Heart left ventricle (tissue), 16 donors: ENCODE measurements at regions not wholly inside any gene's neighbourhood (a gene's known extent, or its start where the extent isn't known, plus 50 kb on each side); places are given as distances from the start of the nearest gene placed in this dataset.

Experiments
- ATAC-seq, 4 donors: fragments of 200-7000 bp; cut with Tn5 transposase; one replicate each; pipeline ENCODE4 v1.9.1; 2020 to 2022; ENCODE audit warnings: moderate library complexity in 4 of 4, mild to moderate bottlenecking in 3 of 4, moderate number of reproducible peaks in 1 of 4
- DNase-seq, 5 donors: peaks; one replicate each; pipeline ENCODE4 v3.0.0-alpha.2; 2020
- H3K27ac ChIP-seq, 12 donors: fragments of 200-600 bp; sonication (generic) in 4 of 12; one replicate each; pipeline versions ENCODE4 v1.5.0 to v1.8.0; 2016 to 2022; ENCODE audit warnings: mild to moderate bottlenecking in 2 of 12
- H3K27me3 ChIP-seq, 9 donors: fragments of 200-600 bp; sonication (generic) in 2 of 9; one replicate each; pipeline versions ENCODE4 v1.5.1 to v1.8.0; 2016 to 2022; ENCODE audit warnings: mild to moderate bottlenecking in 3 of 9
- H3K36me3 ChIP-seq, 9 donors: fragments of 200-600 bp; sonication (generic) in 2 of 9; one replicate each; pipeline versions ENCODE4 v1.5.0 to v1.8.0; 2018 to 2022; ENCODE audit warnings: mild to moderate bottlenecking in 2 of 9
- H3K4me1 ChIP-seq, 12 donors: fragments of 200-600 bp; sonication (generic) in 4 of 12; one replicate each; pipeline versions ENCODE4 v1.5.0 to v1.8.0; 2016 to 2022; ENCODE audit warnings: mild to moderate bottlenecking in 3 of 12
- H3K4me3 ChIP-seq, 12 donors: fragments of 200-600 bp; sonication (generic) in 4 of 12; one replicate each; pipeline versions ENCODE4 v1.5.0 to v1.8.0; 2017 to 2022; ENCODE audit warnings: mild to moderate bottlenecking in 9 of 12, moderate library complexity in 4 of 12
- H3K9me3 ChIP-seq, 12 donors: fragments of 200-600 bp; sonication (generic) in 4 of 12; one replicate each; pipeline versions ENCODE4 v1.5.0 to v1.8.0; 2016 to 2022; ENCODE audit warnings: mild to moderate bottlenecking in 1 of 12
- CTCF ChIP-seq, 12 donors: fragments of 200-600 bp; sonication (generic) in 4 of 12; IDR thresholded peaks; one replicate each; pipeline versions ENCODE4 v1.5.0 to v1.8.0; 2018 to 2022; ENCODE audit warnings: antibody characterized with exemption in 12 of 12, mild to moderate bottlenecking in 5 of 12
- POLR2A ChIP-seq, 2 donors: fragments of 450-650 bp; IDR thresholded peaks; one replicate each; pipeline ENCODE4 v1.6.1; 2017; ENCODE audit warnings: antibody characterized with exemption in 2 of 2, mild to moderate bottlenecking in 2 of 2, moderate library complexity in 2 of 2
- WGBS, 4 donors: extraction: QIAGEN DNeasy Blood & Tissue Kit in 2 of 4; methylation state at CpG; one replicate each; pipeline versions ENCODE4 v1.1.5 to v1.1.7; 2013 to 2018; 5-methylcytosine and 5-hydroxymethylcytosine counted together
- intact Hi-C, 10 donors: fragments of 100-400 bp; cut with DNase I; formaldehyde crosslinking; loops; one replicate each; pipeline versions ENCODE4 v1.11.1 to v1.14.2; 2022
- donor health status: ischemic (EF 13 %, LVEDD 7.1; RV severe dilation, severe dysfunction).
- donor health status: healthy with polysubstance abuse.
- donor health status: DM: no; HTN: yes; CAD: no.
- donor health status: DM: no; HTN: no; CAD: no.
- donor health status: ischemic (EF 25% LVEDD 6.9; RV normal size, moderate dysfunction).
- donor health status: ischemic (EF 25% LVEDD 5.7; RV mildly dilated, moderate dysfunction).
- donor health status: healthy.
- donor health status: DM: yes; HTN: yes; CAD: no.
- donor health status: ischemic (EF 35%, LVEDD 5.7; RV mildly dilated, moderate dysfunction).
- donor health status: nonischemic (EF 11% LVEDD 7.7; RV severe dilation, severe dysfunction).
- donor health status: DM: yes; HTN: yes; CAD: no.
- donor health status: PGD.
- donor health status: ischemic (EF 29% LVEDD 5.4; RV normal size, mild dysfunction).
- donor health status: nonischemic (EF 23%, LVEDD 6.1; RV moderate dilation, normal function).

GRCh38 chr1:98472878-98473277 is 188.6 kb upstream of the SNX7 start:
- intact Hi-C loops, result no loop called here
- Histone ChIP-seq H3K9me3 (no peaks in the 10 kb centered on the region), H3K27me3 (no peaks in the 10 kb centered on the region), H3K4me3 (no peak overlapping the region), H3K36me3 (no peaks in the 10 kb centered on the region), H3K27ac (no peak overlapping the region), H3K4me1 (no peaks in the 10 kb centered on the region)
- DNase-seq (no peak), ATAC-seq (no peak)
- TF ChIP-seq POLR2A (IDR thresholded peaks at IDR 0.05), result no peak
- TF ChIP-seq CTCF (IDR thresholded peaks at IDR 0.05), result no peak
- 54 to 70% (median 64%) methylated on average over 2 of the region's 2 CpGs for WGBS, 4 donors

GRCh38 chr1:98471633-98472032 is 189.9 kb upstream of the SNX7 start:
- TF ChIP-seq CTCF (IDR thresholded peaks at IDR 0.05) (no peak), POLR2A (IDR thresholded peaks at IDR 0.05) (no peak)
- DNase-seq, result no peak
- Histone ChIP-seq H3K9me3 (no peaks in the 10 kb centered on the region), H3K27me3 (no peaks in the 10 kb centered on the region), H3K27ac (no peak overlapping the region), H3K4me1 (no peaks in the 10 kb centered on the region), H3K4me3 (no peak overlapping the region), H3K36me3 (no peaks in the 10 kb centered on the region)
- intact Hi-C loops, result no loop called here
- ATAC-seq, result no peak
- WGBS, 4 donors, result 76 to 89% (median 79%) methylated on average over 4 of the region's 4 CpGs

DNA sequence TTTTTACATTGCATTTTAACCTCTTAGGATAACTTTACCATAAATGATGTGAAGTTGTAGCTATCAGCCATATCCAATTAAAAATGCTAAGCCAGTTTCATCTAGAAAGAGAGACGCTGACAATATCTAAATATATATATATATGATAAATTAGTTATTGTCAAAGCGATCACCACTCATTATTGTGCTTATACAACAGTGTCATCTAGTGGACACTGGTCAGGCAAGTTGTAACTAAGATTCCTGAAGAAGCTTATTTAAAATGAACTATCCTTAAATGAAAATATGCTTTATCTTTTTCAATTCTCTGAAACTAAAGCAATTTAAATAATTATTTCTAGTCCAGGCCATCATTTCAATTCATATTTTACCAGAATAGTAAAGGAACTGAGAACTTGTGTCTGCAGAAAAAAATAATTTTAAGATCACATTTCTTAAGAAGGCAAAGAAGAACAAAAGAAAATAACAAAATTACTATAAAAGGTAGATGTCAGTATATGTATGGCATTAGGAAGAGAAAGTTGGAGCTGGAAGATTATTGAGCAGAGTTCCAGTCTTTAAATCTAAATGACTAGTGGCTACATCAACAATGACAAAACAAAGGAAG is 193.3 kb upstream of the SNX7 start:
- Histone ChIP-seq H3K9me3 (no peaks in the 10 kb centered on the region), H3K27ac (no peak overlapping the region), H3K27me3 (no peaks in the 10 kb centered on the region), H3K4me3 (no peak overlapping the region), H3K36me3 (no peaks in the 10 kb centered on the region), H3K4me1 (no peaks in the 10 kb centered on the region)
- peak; percentile 49 to 79 (median 72) for TF ChIP-seq CTCF (IDR thresholded peaks at IDR 0.05)
- no peak for TF ChIP-seq POLR2A (IDR thresholded peaks at IDR 0.05)
- DNase-seq (no peak), ATAC-seq (no peak)
- intact Hi-C loops, result loop anchor here in 2 of 10 donors (5.0 to 10.0 kb wide), 2 partner anchors 413 to 416 kb away; no protein-coding TSS in a partner anchor
- 11 to 17% (median 14%) methylated on average over 2 of the region's 2 CpGs for WGBS, 4 donors

DNA sequence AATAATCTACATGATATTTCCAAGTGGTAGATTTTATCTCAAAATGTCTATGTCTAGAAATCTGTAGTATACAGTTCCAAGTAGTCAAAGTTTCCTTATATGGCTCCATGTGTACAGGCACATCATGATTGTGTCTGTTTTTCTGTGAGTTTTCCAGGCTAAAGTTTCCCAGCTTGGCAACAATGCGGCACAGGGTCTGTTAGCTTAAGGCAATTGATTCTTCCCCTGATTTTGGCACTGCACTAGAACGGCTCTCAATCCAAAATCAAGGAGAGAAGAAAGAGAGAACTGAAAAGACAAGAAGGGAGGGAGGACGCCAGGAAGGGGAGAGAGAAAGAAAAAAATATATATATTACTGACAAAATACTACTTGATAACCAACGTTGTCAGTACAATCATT is 193.9 kb upstream of the SNX7 start:
- no peak overlapping the region for H3K27ac ChIP-seq
- no peaks in the 10 kb centered on the region for H3K27me3 ChIP-seq
- ATAC-seq (no peak), DNase-seq (no peak)
- no peaks in the 10 kb centered on the region for H3K4me1 ChIP-seq
- no peak for TF ChIP-seq POLR2A (IDR thresholded peaks at IDR 0.05)
- TF ChIP-seq CTCF (IDR thresholded peaks at IDR 0.05), result no peak
- intact Hi-C loops, result loop anchor here in 2 of 10 donors (5.0 to 10.0 kb wide), 2 partner anchors 413 to 415 kb away; no protein-coding TSS in a partner anchor
- WGBS, 4 donors, result 45 to 54% (median 49%) methylated on average over 4 of the region's 4 CpGs
- H3K4me3 ChIP-seq, result no peak overlapping the region
- no peaks in the 10 kb centered on the region for H3K36me3 ChIP-seq
- H3K9me3 ChIP-seq, result no peaks in the 10 kb centered on the region
